Thyroid gland (tissue), 4 donors: ENCODE measurements at regions not wholly inside any gene's neighbourhood (a gene's known extent, or its start where the extent isn't known, plus 50 kb on each side); places are given as distances from the start of the nearest gene placed in this dataset.

Source experiments
- DNase-seq, 2 donors: peaks; one replicate each; pipeline ENCODE4 v3.0.0-alpha.2; 2019
- H3K27ac ChIP-seq, 3 donors: fragments of 200-600 bp; sonication (generic); 1 replicate in 2 of 3; 2 replicates in 1 of 3; pipeline ENCODE4 v1.5.1; 2016 to 2019; ENCODE audit warnings: mild to moderate bottlenecking in 1 of 3, moderate library complexity in 1 of 3
- H3K27me3 ChIP-seq: fragments of 200-600 bp; sonication (generic); one replicate; pipeline ENCODE4 v1.5.1; 2019
- H3K36me3 ChIP-seq, 2 donors: fragments of 200-600 bp; sonication (generic); one replicate each; pipeline ENCODE4 v1.5.1; 2016 to 2019
- H3K4me1 ChIP-seq, 2 donors: fragments of 200-600 bp; sonication (generic); one replicate each; pipeline ENCODE4 v1.5.1; 2017 to 2019
- H3K4me3 ChIP-seq, 3 donors: fragments of 200-600 bp; sonication (generic); replicated peaks in 1 of 3; 1 replicate in 2 of 3; 2 replicates in 1 of 3; pipeline ENCODE4 v1.5.1; 2016; ENCODE audit warnings: mild to moderate bottlenecking in 1 of 3
- H3K9me3 ChIP-seq: fragments of 200-600 bp; sonication (generic); one replicate; pipeline ENCODE4 v1.5.1; 2017
- POLR2A ChIP-seq, 2 donors: fragments of 450-650 bp; IDR thresholded peaks; one replicate each; pipeline ENCODE4 v1.6.1; 2017; ENCODE audit warnings: antibody characterized with exemption in 2 of 2, mild to moderate bottlenecking in 2 of 2, moderate library complexity in 1 of 2
- WGBS, 2 donors: methylation state at CpG; one replicate each; pipeline ENCODE4 v1.1.5; 2017; 5-methylcytosine and 5-hydroxymethylcytosine counted together
- intact Hi-C: fragments of 100-400 bp; cut with DNase I; formaldehyde crosslinking; loops from one replicate; pipeline ENCODE4 v1.15.1; 2023
- TF ChIP-seq, protein P1 (sequence below), 6 experiments: fragments of 200-600 bp in 3 of 6; fragments of 450-650 bp in 3 of 6; sonication (generic) in 3 of 6; IDR thresholded peaks; one replicate each; pipeline ENCODE4 v1.5.1; 2016 to 2019; ENCODE audit warnings: antibody characterized with exemption in 6 of 6, mild to moderate bottlenecking in 2 of 6, inconsistent platforms in 1 of 6, moderate library complexity in 1 of 6

DNA sequence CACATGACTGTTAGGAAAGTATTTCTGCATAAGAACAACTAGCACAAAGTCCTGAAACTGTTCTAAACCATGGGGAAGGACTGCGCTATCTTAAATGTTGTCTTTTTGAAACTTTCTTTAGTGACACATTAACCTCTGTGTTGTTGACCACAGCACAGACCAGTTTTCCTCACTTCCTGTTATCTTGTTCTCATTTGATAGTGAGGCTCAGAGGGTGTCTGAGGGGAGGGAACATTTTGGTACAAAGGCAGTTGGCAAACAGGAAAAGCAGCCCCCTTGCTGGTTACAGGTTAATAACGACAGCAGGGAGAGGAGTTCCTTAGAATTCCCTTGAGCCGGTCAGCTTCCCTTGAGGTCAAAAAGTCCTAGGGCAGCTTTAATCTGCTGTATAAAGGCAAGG lies 143.5 kb upstream of the BMP2 start:
- no peaks in the 10 kb centered on the region for H3K27me3 ChIP-seq
- no peak overlapping the region for H3K4me3 ChIP-seq
- H3K27ac ChIP-seq, result no peak overlapping the region
- DNase-seq, result no peak
- no peaks in the 10 kb centered on the region for H3K9me3 ChIP-seq
- H3K36me3 ChIP-seq, result no peaks in the 10 kb centered on the region
- 35 to 43% methylated on average over 3 of the region's 3 CpGs for WGBS, 2 donors
- TF ChIP-seq POLR2A (IDR thresholded peaks at IDR 0.05), result no peak
- TF ChIP-seq, protein P1, sequence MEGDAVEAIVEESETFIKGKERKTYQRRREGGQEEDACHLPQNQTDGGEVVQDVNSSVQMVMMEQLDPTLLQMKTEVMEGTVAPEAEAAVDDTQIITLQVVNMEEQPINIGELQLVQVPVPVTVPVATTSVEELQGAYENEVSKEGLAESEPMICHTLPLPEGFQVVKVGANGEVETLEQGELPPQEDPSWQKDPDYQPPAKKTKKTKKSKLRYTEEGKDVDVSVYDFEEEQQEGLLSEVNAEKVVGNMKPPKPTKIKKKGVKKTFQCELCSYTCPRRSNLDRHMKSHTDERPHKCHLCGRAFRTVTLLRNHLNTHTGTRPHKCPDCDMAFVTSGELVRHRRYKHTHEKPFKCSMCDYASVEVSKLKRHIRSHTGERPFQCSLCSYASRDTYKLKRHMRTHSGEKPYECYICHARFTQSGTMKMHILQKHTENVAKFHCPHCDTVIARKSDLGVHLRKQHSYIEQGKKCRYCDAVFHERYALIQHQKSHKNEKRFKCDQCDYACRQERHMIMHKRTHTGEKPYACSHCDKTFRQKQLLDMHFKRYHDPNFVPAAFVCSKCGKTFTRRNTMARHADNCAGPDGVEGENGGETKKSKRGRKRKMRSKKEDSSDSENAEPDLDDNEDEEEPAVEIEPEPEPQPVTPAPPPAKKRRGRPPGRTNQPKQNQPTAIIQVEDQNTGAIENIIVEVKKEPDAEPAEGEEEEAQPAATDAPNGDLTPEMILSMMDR (IDR thresholded peaks at IDR 0.05), result no peak
- H3K4me1 ChIP-seq, result no peaks in the 10 kb centered on the region
- intact Hi-C loops, result no loop called here

DNA sequence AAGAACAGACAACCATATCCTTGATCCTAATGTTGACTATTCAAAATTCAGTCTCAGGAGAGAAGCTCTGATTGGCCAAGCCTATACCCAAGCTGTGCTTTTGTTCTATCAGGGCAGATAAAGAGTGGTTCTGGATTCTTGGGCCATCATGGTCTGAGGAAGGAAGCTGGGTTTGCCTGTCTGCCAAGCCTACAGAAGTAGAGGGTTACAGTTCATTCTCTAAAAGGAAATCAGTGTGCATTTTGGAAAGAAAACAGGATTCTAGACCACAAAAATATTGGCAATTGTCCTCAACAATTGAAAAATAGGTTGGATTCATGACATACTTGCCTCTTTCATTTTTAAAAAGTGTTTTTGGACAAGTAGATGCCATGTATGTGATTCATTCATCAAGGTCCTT lies 145.4 kb upstream of the BMP2 start:
- Histone ChIP-seq H3K4me3 (no peak overlapping the region), H3K9me3 (no peaks in the 10 kb centered on the region), H3K27me3 (no peaks in the 10 kb centered on the region), H3K4me1 (no peaks in the 10 kb centered on the region), H3K27ac (no peak overlapping the region), H3K36me3 (no peaks in the 10 kb centered on the region)
- TF ChIP-seq POLR2A (IDR thresholded peaks at IDR 0.05), result no peak
- TF ChIP-seq, protein P1 (IDR thresholded peaks at IDR 0.05), result no peak
- DNase-seq, result no peak
- intact Hi-C loops, result no loop called here

DNA sequence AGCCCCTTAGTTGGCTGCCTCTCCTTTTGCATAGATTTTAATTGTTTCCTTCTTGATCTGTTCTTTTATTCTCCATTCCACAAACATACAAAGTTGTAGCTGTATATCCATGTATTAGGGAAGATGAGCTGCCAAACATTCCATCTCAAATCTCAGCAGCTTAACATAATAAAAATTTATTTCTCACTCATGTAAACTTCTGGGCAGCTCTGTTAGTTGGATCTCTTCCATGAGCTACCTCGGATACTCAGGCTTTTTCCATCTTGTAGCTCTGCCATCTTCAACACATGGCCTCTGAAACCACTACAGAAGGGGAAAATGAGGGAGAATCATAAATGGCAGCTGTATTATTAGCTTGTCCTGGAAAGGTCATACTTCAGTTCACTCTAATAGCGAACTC lies 149.4 kb upstream of the BMP2 start:
- WGBS, 2 donors, result 75 to 76% methylated on average over 2 of the region's 2 CpGs
- Histone ChIP-seq H3K9me3 (no peaks in the 10 kb centered on the region), H3K27ac (no peak overlapping the region), H3K4me1 (no peaks in the 10 kb centered on the region), H3K27me3 (no peaks in the 10 kb centered on the region), H3K4me3 (no peak overlapping the region), H3K36me3 (no peaks in the 10 kb centered on the region)
- intact Hi-C loops, result no loop called here
- no peak for DNase-seq
- TF ChIP-seq POLR2A (IDR thresholded peaks at IDR 0.05), result no peak
- TF ChIP-seq, protein P1 (IDR thresholded peaks at IDR 0.05), result no peak

DNA sequence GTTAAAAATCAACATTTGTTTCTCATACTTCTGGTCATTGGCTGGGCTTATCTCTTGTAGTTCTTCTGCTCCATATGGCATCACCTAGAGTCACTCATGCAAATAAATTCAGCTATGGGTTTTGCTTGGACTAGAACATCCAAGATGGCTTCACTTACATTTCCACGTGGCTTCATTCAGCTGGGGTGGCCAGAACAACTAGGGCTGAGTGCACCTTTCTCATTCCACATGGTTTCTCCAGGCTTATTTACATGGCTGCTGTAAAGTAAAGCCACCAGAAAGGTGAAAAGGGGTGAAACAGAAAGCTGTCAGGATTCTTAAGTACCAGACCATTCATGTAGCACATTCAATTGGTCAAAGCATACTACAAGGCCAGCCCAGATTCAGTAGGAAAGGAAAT lies 151.1 kb upstream of the BMP2 start:
- no peak overlapping the region for H3K4me3 ChIP-seq
- intact Hi-C loops, result no loop called here
- H3K4me1 ChIP-seq, result no peaks in the 10 kb centered on the region
- H3K27ac ChIP-seq, result no peak overlapping the region
- no peak for DNase-seq
- no peaks in the 10 kb centered on the region for H3K36me3 ChIP-seq
- H3K27me3 ChIP-seq, result no peaks in the 10 kb centered on the region
- TF ChIP-seq, protein P1 (IDR thresholded peaks at IDR 0.05), result no peak
- no peak for TF ChIP-seq POLR2A (IDR thresholded peaks at IDR 0.05)
- no peaks in the 10 kb centered on the region for H3K9me3 ChIP-seq
- 87 to 88% methylated on average over 1 of the region's 1 CpG for WGBS, 2 donors

DNA sequence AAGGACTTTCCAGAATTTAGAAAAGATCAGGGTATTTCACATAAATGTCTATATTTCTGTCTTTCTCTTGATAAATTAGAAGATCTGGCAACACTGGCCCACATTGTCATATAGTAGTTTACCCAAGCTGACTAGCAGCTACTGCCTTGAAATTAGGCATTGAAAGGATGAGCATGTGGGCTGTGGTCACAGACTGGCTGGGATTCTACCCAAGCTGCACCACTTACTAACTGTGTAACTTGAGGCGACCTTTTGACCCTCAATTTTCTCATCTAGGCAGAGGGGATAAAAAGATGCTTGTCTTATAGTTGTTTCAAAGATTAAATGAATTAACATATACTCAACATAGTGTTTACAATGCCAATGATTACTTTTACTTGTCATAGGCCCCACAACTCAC lies 152.7 kb upstream of the BMP2 start:
- Histone ChIP-seq H3K4me3 (no peak overlapping the region), H3K27me3 (no peaks in the 10 kb centered on the region), H3K36me3 (no peaks in the 10 kb centered on the region), H3K4me1 (no peaks in the 10 kb centered on the region), H3K27ac (no peak overlapping the region), H3K9me3 (no peaks in the 10 kb centered on the region)
- WGBS, 2 donors, result 81 to 91% methylated on average over 1 of the region's 1 CpG
- no peak for DNase-seq
- intact Hi-C loops, result no loop called here
- TF ChIP-seq, protein P1 (IDR thresholded peaks at IDR 0.05), result no peak
- TF ChIP-seq POLR2A (IDR thresholded peaks at IDR 0.05), result no peak
